ENCODE measurements at regions not wholly inside any gene's neighbourhood (a gene's known extent, or its start where the extent isn't known, plus 50 kb on each side); places are given as distances from the start of the nearest gene placed in this dataset.

DNA sequence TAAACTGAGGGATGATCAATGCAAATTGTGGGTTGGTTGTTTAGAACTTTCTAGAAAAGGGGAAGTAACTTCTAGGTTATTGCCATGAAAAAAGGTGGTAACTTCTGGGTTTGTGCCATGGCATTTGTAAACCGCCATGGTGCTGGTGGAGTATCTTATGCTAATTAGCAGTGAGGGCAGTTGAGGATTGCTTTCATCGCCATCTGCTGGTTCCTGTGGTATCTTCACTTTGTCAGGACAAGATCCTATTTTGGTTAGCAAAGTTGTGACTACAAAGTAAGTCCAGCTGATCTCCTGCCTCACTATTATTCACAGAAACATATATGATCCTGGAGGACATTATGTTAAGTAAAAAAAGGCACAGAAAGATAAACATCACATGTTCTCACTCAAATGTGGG is 1332.3 kb downstream of the CDH11 start:
- TF ChIP-seq, protein P1, sequence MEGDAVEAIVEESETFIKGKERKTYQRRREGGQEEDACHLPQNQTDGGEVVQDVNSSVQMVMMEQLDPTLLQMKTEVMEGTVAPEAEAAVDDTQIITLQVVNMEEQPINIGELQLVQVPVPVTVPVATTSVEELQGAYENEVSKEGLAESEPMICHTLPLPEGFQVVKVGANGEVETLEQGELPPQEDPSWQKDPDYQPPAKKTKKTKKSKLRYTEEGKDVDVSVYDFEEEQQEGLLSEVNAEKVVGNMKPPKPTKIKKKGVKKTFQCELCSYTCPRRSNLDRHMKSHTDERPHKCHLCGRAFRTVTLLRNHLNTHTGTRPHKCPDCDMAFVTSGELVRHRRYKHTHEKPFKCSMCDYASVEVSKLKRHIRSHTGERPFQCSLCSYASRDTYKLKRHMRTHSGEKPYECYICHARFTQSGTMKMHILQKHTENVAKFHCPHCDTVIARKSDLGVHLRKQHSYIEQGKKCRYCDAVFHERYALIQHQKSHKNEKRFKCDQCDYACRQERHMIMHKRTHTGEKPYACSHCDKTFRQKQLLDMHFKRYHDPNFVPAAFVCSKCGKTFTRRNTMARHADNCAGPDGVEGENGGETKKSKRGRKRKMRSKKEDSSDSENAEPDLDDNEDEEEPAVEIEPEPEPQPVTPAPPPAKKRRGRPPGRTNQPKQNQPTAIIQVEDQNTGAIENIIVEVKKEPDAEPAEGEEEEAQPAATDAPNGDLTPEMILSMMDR (IDR thresholded peaks at IDR 0.05), result no peak
- TF ChIP-seq POLR2A (IDR thresholded peaks at IDR 0.05) (no peak), POLR2AphosphoS5 (IDR thresholded peaks at IDR 0.05) (no peak), EP300 (IDR thresholded peaks at IDR 0.05) (no peak)
